HK-2 (cell line): ENCODE measurements at regions not wholly inside any gene's neighbourhood (a gene's known extent, or its start where the extent isn't known, plus 50 kb on each side); places are given as distances from the start of the nearest gene placed in this dataset.
A peak's percentile ranks its signal among the peaks of the same experiment; 100 is the strongest.
"Not testable (repeated sequence)": the region's sequence is repeated elsewhere in the genome, so short reads cannot be mapped to it uniquely, and the experiment has no call there.

ENCODE experiments used
- DNase-seq: peaks from one replicate; pipeline ENCODE4 v3.0.0-alpha.2; 2018; ENCODE audit not compliant: unreplicated experiment

DNA sequence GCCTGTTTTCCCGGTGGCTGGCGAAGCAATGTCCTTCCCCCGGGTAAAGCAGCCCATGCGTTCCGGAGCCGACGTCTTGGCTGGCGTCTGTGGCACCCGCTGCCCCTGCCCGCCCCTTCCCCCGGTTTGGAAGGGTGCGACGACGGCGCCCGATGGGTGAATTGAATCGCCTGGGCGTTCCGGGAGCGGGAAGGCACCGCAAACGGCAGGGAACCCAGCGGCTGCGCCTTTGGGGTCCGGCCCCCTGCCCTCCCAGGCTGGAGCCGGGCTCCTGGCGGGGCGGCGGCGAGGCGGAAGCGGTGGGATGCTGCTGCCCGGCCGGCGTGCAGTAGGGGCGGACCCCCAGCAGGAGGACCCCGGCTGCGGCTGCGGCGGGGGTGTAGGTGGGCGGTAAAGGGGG is 123.6 kb upstream of the RHOU start:
- DNase-seq: not testable (repeated sequence)

GRCh38 chr1:228622002-228622716 is 113.1 kb upstream of the RHOU start:
- not testable (repeated sequence) for DNase-seq

DNA sequence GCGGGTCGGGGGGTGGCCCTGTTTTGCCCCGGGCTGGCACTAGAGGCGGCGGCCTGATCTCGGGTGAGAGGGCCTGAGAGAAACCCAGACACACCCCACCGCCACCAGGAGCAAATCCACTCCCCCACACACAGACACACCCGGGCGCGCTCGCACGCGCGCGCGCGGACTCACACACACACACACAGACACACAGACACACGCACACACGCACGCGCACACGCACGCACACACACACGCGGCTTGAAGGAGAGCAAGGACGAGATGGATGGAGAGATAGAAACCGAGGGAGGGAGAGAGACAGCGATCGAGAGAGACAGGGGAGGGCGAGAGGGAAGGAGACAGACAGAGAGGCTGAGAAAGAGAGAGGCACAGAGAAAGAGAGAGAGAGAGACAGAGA is 108.8 kb upstream of the RHOU start:
- DNase-seq: not testable (repeated sequence)

- not testable (repeated sequence) for DNase-seq
These were observed 102.4 kb upstream of the RHOU start for GRCh38 chr1:228632858-228633257.

DNA sequence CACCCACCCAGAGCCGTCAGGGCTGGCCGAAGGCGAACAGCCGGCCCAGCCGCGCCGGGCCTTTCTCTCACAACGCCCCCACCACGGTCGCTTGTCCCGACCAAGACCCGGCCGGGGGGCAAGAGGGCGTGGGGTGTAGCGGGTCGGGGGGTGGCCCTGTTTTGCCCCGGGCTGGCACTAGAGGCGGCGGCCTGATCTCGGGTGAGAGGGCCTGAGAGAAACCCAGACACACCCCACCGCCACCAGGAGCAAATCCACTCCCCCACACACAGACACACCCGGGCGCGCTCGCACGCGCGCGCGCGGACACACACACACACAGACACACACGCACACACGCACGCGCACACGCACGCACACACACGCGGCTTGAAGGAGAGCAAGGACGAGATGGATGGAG is 100.0 kb upstream of the RHOU start:
- DNase-seq: not testable (repeated sequence)

DNA sequence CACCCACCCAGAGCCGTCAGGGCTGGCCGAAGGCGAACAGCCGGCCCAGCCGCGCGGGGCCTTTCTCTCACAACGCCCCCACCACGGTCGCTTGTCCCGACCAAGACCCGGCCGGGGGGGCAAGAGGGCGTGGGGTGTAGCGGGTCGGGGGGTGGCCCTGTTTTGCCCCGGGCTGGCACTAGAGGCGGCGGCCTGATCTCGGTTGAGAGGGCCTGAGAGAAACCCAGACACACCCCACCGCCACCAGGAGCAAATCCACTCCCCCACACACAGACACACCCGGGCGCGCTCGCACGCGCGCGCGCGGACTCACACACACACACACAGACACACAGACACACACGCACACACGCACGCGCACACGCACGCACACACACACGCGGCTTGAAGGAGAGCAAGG is 97.8 kb upstream of the RHOU start:
- not testable (repeated sequence) for DNase-seq

DNA sequence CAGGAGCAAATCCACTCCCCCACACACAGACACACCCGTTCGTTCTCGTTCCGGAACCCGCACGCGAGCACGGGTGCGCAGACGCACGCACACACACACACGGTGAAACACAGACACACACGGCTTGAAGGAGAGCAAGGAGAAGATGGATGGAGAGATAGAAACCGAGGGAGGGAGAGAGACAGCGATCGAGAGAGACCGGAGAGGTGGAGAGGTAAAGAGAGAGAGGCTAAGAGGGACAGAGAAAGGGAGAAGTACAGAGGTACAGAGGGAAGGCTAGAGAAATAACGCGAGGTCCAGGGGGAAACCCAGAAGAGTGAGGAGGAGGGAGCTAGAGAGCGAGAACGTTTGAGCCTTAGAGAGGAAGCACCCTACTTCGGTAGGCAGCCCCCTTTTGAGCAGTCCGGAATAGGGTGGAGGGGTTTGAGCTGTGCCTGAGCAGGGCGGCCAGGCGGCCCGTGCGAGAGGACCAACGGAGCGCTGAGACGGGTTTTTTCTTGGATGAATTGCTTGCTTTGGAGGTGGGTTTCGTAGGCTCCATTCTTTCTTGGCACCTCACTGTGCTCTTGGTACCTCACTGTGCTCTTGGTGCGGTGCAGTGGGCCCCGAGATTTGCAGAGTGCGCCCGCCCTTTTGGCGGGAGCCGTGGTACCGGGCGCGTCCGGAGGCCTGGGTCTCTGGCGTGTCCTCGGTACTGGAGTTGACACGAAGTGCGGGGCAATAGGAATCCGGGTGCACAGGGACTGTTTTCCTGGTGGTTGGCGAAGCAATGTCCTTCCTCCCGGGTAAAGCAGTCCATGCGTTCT is 88.4 kb upstream of the RHOU start:
- peak; percentile 74 for DNase-seq

GRCh38 chr1:228647523-228648444 is 87.5 kb upstream of the RHOU start:
- DNase-seq: peak; percentile 88

- peak; percentile 36 for DNase-seq
These were observed 86.5 kb upstream of the RHOU start for GRCh38 chr1:228648647-228649383.

DNA sequence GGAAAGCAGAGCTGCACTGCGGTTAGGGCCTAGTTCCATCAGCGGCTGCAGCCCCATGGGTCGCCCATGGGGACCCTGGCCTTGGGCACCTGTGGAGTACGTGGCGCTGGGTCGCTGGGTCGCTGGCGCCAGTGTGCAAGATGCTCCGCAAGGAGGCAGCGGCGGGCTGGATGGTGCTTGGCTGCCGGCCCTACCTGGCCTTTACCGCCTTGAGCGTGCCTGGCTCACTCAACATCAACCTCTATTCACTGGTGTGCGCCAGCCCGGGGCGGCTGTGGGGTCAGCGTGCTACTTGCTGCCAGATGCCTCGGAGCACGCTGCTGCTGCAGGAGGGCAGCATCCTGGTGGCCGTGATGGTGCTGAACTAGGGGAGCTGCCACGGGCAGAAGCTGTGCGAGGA is 85.1 kb upstream of the RHOU start:
- DNase-seq: no peak

GRCh38 chr1:228650946-228651345 is 84.3 kb upstream of the RHOU start:
- DNase-seq: no peak

DNA sequence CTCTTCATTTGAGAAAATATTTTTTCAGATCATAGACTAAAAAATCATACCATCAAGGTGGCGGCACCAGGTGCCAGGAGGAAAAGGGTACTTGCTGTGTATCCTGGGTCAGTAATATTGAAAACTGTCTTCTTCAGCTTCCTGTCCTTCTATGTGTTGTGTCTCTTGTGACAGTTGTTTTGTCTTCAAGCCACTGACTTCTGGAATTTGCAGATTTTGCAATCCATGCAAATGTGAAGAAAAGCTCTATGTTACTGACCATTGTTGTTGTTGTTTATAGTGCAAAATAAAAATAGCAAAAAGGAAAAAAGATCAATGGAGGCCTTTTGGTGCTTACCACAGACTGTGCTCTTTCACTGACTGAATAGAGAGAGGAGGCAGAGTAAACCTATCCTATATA is 83.2 kb upstream of the RHOU start:
- no peak for DNase-seq

- not testable (repeated sequence) for DNase-seq
These were observed 82.2 kb upstream of the RHOU start for GRCh38 chr1:228653057-228653456.

- no peak for DNase-seq
These were observed 81.5 kb upstream of the RHOU start for GRCh38 chr1:228653748-228654147.

- no peak for DNase-seq
These were observed 79.4 kb upstream of the RHOU start for GRCh38 chr1:228655796-228656394.

DNA sequence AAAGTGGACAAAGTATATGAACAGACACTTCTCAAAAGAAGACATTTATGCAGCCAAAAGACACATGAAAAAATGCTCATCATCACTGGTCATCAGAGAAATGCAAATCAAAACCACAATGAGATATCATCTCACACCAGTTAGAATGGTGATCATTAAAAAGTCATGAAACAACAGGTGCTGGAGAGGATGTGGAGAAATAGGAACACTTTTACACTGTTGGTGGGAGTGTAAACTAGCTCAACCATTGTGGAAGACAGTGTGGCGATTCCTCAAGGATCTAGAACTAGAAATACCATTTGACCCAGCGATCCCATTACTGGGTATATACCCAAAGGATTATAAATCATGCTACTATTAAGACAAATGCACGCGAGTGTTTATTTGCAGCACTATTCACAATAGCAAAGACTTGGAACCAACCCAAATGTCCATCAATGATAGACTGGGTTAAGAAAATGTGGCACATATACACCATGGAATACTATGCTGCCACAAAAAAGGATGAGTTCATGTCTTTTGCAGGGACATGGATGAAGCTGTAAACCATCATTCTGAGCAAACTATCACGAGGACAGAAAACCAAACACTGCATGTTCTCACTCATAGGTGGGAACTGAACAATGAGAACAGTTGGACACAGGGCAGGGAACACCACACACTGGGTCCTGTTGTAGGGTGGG is 73.1 kb upstream of the RHOU start:
- not testable (repeated sequence) for DNase-seq

GRCh38 chr1:228664399-228664914 is 70.8 kb upstream of the RHOU start:
- peak; percentile 68 for DNase-seq

DNA sequence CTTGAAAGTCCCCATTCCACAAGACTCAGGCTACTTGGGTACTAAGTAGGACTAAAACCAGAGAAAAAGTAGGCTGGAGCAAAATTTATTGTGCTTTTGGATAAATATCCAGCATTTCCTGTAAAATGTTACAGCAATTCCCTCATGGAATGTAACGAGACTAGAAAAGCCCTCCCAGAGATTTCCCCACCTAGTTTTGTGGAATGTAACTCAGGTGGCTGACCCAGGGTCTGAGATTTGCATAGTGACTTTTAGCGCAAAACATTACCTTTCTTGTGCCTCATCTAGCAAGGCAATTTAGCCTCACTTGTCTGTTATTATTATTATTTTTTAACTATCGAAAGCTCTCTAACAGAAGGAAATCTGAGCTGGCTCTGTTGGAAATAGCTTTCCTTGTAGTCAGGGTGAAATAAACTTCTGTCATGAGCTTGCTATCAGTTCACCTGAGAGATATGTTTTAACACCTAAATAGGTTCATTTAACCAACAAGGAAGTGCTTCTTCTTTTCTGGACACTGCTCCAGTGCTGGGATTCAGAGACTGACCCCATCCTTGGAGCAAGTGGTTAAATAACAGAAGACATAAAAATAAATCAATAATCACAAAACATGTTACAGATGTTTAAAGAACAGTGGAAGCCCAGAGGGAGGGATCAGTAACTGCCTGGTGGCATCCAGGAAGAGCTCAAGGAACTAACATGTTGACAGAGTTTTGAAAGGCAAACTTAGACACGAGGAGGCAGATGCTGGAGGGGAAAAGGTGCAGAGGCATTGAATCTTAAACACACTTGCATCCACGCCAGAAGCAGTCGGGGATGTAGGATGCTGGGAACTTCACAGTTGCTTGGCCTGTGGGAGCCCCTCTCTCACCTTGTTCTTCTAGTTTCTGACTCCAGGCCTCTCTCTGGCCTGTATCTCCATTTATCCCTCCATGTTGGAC is 68.3 kb upstream of the RHOU start:
- DNase-seq: no peak
